ENCODE measurements at regions not wholly inside any gene's neighbourhood (a gene's known extent, or its start where the extent isn't known, plus 50 kb on each side); places are given as distances from the start of the nearest gene placed in this dataset.

DNA sequence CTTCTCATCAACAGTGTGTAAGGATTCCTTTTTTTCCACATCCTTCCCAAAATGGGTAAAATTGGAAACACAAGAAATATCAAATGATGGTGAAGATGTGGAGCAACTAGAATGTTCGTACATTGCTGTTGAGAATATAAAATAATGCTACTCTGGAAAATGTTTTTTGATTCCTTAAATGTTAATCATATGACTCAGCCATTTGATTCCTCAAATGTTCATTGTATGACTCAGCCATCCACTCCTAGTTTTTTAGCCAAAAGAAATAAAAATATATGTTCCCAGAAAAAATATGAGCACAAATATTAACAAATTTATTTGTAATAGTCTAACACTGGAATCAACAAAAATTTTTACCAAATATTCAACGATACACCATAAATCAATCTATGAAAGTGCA, 1108.6 kb downstream of the LRFN5 start:
- ChIA-PET POLR2A (no interaction called here), CTCF (no interaction called here)
- Histone ChIP-seq H3K27ac (ENCODE audit: low read length) (no peak overlapping the region), H3K9me3 (ENCODE audit: control insufficient read depth, insufficient read depth, low read depth, low read length) (no peaks in the 10 kb centered on the region), H3K4me1 (ENCODE audit: control insufficient read depth, insufficient read depth, low read length) (no peaks in the 10 kb centered on the region), H3K4me3 (ENCODE audit: low read depth in 2 of 2, low read length in 2 of 2) (no peak overlapping the region), H3K36me3 (ENCODE audit: control insufficient read depth, insufficient read depth, low read length) (no peaks in the 10 kb centered on the region), H3K27me3 (ENCODE audit: control insufficient read depth, insufficient read depth, low read length) (no peaks in the 10 kb centered on the region)
- TF ChIP-seq TCF7L2 (IDR thresholded peaks at IDR 0.05; ENCODE audit: low read depth, low read length) (no peak), SIN3A (IDR thresholded peaks at IDR 0.05; ENCODE audit: borderline replicate concordance, insufficient read depth, low read depth, low read length) (no peak), POLR2AphosphoS5 (IDR thresholded peaks at IDR 0.05; ENCODE audit: low read depth, low read length) (no peak), CTCF (IDR thresholded peaks at IDR 0.05) (no peak)
- TF ChIP-seq, protein P1, sequence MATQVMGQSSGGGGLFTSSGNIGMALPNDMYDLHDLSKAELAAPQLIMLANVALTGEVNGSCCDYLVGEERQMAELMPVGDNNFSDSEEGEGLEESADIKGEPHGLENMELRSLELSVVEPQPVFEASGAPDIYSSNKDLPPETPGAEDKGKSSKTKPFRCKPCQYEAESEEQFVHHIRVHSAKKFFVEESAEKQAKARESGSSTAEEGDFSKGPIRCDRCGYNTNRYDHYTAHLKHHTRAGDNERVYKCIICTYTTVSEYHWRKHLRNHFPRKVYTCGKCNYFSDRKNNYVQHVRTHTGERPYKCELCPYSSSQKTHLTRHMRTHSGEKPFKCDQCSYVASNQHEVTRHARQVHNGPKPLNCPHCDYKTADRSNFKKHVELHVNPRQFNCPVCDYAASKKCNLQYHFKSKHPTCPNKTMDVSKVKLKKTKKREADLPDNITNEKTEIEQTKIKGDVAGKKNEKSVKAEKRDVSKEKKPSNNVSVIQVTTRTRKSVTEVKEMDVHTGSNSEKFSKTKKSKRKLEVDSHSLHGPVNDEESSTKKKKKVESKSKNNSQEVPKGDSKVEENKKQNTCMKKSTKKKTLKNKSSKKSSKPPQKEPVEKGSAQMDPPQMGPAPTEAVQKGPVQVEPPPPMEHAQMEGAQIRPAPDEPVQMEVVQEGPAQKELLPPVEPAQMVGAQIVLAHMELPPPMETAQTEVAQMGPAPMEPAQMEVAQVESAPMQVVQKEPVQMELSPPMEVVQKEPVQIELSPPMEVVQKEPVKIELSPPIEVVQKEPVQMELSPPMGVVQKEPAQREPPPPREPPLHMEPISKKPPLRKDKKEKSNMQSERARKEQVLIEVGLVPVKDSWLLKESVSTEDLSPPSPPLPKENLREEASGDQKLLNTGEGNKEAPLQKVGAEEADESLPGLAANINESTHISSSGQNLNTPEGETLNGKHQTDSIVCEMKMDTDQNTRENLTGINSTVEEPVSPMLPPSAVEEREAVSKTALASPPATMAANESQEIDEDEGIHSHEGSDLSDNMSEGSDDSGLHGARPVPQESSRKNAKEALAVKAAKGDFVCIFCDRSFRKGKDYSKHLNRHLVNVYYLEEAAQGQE (IDR thresholded peaks at IDR 0.05; ENCODE audit: insufficient read depth in 1 of 2, low read depth in 2 of 2, low read length in 1 of 2) = no peak
- intact Hi-C loops (cut with micrococcal nuclease; ENCODE audit: unreplicated experiment) (no loop called here), in situ Hi-C loops (cut with HindIII; ENCODE audit: low pct_unique_long_range_greater_than_20kb, low sequenced_read_pairs) (no loop called here)
- BruUV-seq (replicated peaks) = no TSS peak
- DNase-seq (ENCODE audit: low read depth, low spot score) = no peak
- no peak for ATAC-seq

- CTCF ChIA-PET = no interaction called here
- no TSS peak for BruUV-seq (replicated peaks)
Measured at GRCh38 chr14:42710071-42710470, 1103.4 kb downstream of the LRFN5 start.

More at GRCh38 chr14:42710071-42710470, 1103.4 kb downstream of the LRFN5 start:
- Histone ChIP-seq H3K27ac (ENCODE audit: low read length) (no peak overlapping the region), H3K9me3 (ENCODE audit: control insufficient read depth, insufficient read depth, low read depth, low read length) (no peaks in the 10 kb centered on the region), H3K4me1 (ENCODE audit: control insufficient read depth, insufficient read depth, low read length) (no peaks in the 10 kb centered on the region), H3K4me3 (ENCODE audit: low read depth in 2 of 2, low read length in 2 of 2) (no peak overlapping the region), H3K36me3 (ENCODE audit: control insufficient read depth, insufficient read depth, low read length) (no peaks in the 10 kb centered on the region), H3K27me3 (ENCODE audit: control insufficient read depth, insufficient read depth, low read length) (no peaks in the 10 kb centered on the region)
- intact Hi-C loops (cut with micrococcal nuclease; ENCODE audit: unreplicated experiment) (no loop called here), in situ Hi-C loops (cut with HindIII; ENCODE audit: low pct_unique_long_range_greater_than_20kb, low sequenced_read_pairs) (no loop called here)
- DNase-seq (ENCODE audit: low read depth, low spot score) (no peak), ATAC-seq (no peak)
- TF ChIP-seq CTCF (IDR thresholded peaks at IDR 0.05) = no peak
- TF ChIP-seq, protein P1 (IDR thresholded peaks at IDR 0.05; ENCODE audit: insufficient read depth in 1 of 2, low read depth in 2 of 2, low read length in 1 of 2) = no peak
- no peak for TF ChIP-seq SIN3A (IDR thresholded peaks at IDR 0.05; ENCODE audit: borderline replicate concordance, insufficient read depth, low read depth, low read length)
- no peak for TF ChIP-seq POLR2AphosphoS5 (IDR thresholded peaks at IDR 0.05; ENCODE audit: low read depth, low read length)
- TF ChIP-seq TCF7L2 (IDR thresholded peaks at IDR 0.05; ENCODE audit: low read depth, low read length) = no peak
- POLR2A ChIA-PET = no interaction called here

All from Panc1 (cell line).